Stimulated activated naive CD4-positive, alpha-beta T cell (primary cell): ENCODE measurements at regions not wholly inside any gene's neighbourhood (a gene's known extent, or its start where the extent isn't known, plus 50 kb on each side); places are given as distances from the start of the nearest gene placed in this dataset.

Experiments used
- DNase-seq, 6 experiments: peaks; one replicate each; lab custom pipeline; 2025; lab: John Stamatoyannopoulos, UW

DNA sequence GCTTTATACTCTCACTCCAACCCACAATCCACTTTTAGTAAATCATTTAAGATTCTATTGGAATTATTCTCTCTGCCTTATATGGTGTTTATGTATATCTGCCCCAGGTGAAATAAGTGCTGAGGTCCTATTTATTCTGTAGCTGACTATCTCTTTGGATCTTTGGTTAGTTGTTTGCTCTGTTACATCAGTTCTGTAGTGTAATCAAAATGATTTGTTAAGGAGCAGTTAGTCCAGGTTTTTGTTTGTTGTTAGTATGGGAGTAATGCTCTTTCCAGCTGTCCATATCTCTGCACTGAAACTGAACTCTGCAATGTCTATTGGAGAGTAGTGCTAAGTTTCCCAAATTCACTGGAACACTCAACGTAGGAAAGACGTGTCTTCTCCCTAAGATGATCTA, 615.8 kb downstream of the SNAPC1 start:
- no peak for DNase-seq

DNA sequence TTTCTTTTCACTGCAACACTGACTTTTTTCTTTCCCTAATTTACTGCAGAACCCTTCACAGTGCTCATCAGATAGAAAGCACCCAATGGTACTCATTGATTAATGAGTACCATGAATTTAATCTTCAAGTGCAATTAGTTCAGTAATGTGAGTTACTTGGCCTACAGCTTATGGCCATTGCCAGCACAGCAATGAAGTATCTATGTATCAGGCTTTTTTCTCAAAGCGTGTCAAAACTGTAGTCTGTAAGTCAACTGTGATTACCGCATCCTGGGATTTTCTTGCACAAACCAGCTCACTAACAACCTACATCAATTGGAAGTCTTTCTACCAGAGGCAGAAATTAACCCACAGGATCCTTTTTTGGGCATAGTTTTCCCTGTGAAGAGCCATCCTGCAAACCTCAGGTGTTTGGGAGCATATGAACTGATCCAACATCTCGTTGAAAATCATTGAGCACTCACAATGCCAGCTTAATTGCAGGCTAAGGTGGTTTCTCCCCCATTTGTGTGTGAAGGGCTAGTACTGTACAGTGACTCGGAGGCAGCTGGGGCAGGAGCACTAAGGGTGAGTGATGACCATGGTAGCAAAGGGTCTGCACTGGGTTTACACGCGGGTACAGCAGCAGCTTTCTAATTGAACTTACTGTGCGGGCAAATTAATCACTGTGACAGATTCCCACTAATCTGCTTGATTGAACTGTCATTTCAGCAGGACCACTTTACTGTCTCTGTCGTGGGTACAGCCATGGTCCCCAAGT, 619.3 kb downstream of the SNAPC1 start:
- no peak for DNase-seq

DNA sequence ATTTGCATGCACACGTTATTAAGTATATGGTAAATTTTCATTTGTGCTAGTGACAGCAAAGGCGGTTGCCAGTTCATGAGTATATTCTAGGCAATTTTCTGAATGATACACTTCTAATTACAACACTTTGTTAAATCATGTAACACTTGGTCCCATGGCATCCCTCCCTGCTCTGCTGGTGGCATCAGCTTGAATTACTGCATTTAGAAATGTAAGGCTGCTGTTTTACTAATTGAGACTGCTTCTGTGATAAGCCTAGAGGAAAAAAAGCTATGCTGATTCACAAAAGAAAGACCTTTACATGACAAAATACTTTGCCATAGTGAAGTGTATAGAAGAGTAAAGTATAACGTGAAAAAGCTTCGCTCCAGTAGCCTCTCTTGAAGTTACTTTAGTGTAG, 636.1 kb downstream of the KCNH5 start:
- DNase-seq: no peak

DNA sequence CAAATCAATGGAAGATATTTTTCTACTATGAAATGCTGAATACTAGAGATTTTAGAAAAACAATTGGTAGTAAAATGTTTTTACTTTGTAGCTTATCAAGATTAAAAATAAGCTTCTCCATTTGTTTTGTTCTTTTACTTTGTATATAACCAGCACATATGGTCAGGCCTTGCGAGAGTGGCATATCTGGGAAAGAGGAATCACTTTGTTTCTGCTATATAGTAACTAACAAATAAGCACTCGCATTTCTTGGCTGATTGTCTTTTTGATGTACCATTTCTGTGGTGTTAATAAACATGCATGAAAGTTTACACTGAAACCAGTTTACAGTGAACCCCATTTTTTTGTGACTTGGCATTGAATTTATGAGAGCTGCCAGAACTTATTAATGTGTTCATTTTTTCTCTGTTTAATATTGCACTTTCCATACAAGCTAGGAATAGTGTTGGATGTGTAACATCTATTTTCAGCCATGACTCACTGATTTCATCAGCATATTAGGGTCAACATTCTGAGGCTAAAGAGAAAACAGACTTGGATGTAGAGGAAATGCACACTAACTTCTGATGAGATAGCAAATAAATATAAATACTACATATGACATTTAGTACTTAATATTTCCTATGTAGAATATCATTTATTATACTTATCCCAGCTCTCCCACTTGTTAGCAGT, 635.5 kb downstream of the KCNH5 start:
- no peak for DNase-seq

DNA sequence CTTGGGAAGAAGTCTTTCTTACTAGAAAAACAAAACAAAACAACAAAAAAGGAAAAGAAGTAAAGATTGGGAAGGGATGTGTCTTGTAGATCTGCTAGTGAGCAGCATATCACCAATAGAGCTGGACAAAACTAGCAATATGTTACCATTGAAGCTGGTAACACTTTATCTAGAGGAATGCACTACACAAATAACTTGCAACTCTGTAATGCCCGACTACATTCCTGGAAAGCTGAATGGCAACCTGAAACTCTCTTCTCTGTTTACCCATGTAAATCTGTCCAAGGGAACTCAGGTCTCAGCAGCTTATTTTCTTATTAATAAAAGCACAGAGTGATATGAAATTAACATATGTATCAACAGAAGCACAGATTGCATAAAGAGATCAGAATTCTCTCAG, 624.4 kb downstream of the KCNH5 start:
- no peak for DNase-seq

DNA sequence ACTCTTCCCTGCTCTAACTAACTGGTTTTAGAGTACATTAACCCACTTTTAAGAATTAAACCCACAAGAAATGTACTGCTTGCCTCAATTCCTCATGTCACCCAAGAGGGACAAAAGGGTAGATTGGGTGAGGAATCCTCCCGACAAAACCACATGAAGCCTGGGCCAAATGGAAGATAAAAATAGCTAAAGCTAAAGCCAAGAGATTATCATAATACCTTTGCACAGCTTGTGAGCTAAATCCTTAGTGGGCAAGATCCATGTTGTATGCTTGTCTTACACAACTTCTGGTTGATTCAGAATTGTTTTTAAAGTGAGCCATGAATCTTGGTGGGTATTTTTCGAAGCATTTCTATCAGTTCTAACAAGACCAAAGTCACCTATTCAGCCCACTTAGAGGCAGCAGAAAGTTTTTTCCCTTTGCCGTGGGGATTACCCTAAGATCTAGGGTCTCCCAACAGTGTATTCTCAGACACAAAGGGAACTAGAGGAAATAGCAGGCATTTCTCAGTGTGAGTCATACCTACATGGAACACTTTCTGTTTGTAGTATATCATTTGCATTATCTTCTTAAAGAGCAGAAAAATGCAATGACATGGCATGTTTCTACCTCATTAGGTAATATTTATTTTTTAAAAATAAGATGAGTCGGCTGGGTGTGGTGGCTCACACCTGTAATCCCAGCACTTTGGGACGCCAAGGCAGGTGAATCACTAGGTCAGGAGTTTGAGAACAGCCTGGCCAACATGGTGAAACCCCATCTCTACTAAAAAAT, 616.6 kb downstream of the KCNH5 start:
- DNase-seq: no peak

DNA sequence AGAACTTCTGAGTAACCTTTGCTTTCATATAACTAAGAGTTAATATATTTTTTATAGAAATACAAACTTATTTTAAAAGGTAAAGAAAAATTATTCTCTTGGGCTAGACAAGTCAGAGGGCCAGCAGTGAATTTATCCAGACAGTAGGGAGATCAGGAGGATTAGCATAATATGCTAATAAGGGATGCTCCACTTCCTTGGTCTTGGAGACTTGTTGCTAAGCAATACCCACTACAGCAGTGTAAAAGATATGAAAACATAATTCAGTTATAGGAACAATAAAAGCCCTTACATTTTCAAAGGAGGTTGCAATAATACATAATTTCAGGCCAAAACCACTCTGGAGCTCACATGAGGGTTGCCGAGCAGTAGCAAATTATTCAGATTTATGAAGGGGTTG, 615.6 kb downstream of the KCNH5 start:
- no peak for DNase-seq

DNA sequence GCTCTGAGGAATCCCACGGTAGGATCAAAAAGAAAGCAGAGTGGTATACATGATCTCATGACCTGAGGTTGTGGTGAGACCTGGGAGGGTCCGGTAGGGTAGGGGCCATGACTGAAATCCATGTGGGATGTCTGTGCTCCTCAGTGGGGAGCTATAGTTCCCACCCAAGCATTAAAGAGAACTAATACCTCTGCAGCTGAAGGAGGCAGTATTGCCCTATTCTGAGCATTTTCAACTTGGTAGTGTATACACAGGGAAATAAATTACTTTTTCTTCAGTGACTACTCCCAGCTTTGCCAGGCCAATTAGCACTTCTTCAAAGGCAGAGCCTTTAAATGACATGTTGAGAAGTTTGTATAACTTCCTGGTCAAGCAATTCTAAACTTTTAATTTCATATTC, 613.8 kb downstream of the KCNH5 start:
- DNase-seq: no peak

DNA sequence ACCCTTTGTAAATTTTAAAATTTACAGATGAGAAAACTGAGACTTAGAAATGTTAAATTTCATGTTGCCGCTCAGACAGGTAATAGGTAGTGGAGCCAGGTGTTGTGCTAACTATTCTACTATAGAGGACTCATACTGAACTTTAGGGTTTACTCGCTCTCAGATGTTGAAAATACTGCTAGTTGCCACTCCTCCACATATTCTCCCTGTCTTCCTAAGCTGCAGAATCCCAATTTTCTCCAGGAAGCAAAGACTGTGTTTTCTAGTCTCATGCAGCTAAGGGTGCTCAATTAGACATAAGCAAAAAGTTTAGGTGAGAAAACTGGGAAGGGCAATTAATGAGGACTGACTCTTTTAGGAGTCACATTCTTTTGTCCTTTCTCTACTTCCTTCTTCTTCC, 612.3 kb downstream of the KCNH5 start:
- no peak for DNase-seq

DNA sequence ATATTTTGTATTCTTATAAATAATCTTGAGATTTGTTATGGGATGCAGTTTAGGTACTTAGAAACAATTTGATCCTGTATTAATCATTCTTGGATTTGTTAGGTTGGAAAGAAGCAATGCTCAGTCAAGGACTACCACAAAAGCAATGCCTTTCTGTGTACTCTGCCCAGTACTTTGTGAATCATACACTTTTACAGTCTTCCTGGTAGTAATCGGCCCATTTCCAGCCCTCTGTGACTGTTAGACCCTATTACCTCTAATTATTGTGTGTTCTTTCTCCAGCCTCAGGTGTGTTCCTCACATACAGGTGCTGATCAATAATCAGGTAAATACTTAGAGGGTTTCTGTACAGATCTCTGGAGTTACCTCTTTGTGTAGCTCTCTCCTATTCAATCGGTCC, 609.0 kb downstream of the KCNH5 start:
- no peak for DNase-seq

DNA sequence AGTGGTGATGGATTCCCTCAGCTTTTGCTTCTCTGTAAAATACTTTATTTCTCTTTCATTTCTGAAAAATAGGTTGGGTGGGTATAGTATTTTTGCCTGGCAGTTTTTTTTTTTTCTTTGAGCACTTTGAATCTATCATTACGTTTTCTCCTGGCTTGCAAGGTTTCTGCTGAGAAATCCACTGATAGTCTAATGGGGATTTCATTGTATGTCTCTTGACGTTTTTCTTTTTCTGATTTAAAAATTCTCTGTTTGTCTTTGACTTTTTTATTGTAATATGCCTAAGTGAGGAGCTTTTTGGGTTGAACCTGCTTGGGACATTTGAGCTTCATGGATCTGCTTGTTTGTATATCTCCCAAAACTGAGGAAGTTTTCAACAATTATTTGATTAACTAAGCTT, 606.0 kb downstream of the KCNH5 start:
- no peak for DNase-seq

DNA sequence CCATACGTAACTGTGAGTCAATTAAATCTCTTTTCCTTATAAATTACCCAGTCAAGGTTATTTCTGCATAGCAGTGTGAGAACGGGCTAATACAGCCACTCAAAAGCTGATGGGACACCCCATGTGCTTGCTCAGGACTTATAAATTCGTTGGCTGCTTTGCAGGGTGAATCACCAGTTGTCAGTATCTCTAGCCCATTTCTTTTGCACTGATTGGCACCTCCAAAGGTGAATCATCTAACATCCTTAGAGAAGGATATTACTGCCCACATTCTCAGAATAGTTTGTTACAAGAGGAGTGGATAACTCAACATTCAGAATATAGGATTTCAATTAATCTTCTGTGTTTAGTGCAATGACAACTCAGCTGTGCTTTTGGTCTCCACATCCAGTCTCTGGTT, 601.5 kb downstream of the KCNH5 start:
- no peak for DNase-seq

DNA sequence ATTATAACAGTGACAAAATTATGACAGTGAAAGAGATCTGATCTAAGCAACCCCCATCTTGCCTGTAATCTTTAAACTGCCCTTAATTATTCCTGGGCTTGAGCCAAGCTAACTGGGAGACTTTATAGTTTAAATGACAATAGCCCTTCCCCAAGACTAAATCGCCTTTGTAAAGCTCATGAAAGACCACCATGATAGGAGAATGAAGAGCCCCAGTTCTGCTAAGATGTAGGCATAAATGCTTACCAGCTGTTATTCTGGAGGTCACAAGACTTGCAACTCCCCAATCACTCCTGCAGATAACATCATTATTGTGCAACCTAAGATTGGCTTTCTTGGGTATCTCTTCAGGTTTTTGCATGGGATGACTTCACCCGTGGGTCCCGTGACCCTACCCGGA, 599.7 kb downstream of the KCNH5 start:
- DNase-seq: no peak

DNA sequence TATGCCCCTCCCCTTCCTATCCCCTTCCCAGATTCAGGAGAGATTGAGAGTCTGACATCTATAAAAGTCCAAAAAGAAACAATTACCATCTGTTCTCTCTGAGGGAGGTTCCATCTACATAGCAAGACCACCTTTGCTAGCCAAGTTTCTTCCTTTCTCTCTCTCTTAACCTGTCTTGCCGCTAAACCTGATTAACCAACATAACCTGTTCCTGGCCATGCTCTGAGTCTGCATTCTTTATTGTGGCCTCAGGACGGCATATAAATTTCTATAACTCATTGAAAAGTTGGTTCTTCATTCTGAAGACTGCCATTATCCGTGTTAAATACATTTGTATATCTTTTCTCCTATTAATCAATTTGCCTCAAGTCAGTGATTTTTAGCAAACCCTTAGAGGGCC, 594.0 kb downstream of the KCNH5 start:
- no peak for DNase-seq

DNA sequence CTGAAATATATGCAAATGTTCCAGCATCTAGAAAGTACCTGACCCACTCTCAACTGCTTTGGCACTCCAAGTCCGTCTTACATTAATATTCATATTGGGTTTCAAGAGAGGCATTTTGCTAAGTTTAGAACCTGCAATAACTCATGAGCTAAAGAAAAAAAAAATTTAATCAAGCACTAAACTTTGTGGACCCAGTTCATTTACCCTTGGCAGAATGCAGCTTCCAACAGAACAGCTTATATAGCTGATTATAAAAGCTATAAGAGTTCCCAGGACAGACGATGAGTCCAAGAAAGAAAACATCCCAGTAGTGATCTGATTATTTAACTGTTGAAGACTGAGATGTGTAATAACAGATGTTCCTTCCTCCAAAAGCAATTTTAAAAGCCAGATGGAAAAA, 592.0 kb downstream of the KCNH5 start:
- no peak for DNase-seq

DNA sequence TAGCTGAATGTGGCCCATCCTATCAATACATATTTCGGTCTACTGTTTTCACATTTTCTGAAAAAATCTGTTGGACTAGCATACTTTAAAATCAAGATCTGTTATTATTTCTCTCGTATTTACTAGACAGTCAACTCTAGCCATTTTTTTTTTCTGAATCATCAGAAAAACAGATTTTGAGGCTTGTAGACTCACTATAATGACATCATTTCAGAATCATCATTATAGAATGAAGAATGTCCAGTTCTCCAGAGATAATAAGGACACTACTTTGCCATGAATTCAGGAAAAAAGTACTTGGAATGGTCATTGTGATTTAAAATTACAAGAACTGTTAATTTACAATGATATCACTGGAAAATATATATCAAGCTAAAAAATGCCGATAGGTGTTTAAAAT, 589.8 kb downstream of the KCNH5 start:
- DNase-seq: no peak

DNA sequence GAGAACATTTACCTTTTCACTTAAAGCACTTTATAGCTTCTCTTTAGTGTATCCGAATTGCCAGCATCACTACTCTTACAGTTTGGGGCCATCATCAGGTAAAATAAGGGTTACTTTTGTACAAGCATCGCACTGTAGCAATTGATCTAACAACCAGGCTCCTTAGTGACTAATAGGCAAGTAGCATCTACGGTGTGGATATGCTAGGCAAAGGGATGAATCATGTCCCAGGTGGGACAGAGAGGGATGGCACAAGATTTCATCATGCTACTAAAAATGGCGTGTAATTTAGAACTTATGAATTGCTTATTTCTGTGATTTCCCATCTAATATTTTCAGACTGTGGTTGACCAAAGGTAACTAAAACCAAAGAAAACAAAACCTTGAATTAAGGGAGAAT, 582.3 kb downstream of the KCNH5 start:
- DNase-seq: no peak

DNA sequence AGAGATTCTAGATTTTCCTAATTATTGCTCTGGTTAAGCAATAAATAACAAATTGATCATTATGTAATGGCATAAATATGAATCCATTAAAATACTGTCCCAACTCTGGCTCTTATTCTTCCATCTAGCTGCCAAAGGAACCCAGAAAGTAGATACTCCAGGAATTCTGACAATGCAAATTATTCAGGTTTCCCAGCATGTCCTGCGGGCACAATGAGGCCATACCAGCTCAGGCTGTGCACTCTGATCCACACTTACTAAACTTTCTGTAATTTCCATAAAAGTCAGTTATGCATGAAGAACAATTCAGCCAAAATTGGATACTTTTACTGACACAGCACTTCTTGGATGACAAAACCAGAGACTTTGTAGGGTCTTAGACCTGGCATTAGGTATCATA, 576.3 kb downstream of the KCNH5 start:
- no peak for DNase-seq

DNA sequence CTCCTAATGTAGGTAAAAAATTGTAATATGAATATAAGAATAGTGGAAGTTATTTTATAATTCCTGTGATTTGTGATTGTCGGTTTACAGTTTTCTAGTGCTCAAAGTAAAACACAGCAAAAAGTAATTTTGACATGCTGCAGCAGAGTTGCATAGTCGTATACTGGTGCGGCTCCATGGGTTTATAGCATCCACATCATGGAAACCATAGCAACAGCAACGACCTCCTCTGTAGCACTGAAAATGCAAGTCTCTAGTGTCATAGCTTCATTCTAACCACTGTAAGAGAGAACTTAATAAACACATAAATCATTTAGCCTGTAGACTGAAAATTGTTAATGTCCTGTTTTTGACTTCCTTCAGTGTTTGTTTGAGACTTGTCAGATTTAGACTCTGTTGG, 574.3 kb downstream of the KCNH5 start:
- no peak for DNase-seq

DNA sequence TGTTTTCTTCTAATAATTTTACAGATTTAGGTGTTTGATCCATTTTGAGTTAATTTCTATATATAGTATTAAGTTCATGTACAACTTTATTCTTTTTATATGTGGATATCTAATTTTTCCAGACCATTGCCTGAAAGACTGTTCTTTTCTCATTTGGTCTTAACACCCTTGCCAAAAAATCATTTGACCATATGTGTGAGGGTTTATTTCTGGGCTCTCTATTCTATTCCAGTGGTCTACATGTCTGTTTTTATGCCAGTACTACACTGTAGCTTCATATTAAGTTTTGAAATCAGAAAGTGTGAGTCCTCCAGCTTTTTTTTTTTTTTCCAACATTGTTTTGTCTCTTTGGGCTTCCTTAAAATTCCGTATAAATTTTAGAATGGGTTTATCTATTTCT, 554.1 kb downstream of the KCNH5 start:
- no peak for DNase-seq

DNA sequence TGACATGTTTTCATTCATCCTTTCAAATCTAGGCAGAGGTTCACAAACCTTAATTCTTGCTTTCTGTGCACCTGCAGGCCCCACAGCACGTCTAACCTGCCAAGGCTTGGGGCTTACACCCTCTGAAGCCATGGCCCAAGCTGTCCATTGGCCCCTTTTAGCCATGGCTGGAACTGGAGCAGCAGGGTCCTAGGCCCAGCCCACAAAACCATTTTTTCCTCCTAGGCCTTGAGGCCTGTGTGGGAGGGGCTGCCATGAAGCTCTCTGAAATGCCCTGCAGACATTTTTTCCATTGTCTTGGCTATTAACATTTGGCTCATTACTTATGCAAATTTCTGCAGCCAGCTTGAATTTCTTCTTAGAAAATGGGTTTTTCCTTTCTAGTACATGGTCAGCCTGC, 547.5 kb downstream of the KCNH5 start:
- no peak for DNase-seq

DNA sequence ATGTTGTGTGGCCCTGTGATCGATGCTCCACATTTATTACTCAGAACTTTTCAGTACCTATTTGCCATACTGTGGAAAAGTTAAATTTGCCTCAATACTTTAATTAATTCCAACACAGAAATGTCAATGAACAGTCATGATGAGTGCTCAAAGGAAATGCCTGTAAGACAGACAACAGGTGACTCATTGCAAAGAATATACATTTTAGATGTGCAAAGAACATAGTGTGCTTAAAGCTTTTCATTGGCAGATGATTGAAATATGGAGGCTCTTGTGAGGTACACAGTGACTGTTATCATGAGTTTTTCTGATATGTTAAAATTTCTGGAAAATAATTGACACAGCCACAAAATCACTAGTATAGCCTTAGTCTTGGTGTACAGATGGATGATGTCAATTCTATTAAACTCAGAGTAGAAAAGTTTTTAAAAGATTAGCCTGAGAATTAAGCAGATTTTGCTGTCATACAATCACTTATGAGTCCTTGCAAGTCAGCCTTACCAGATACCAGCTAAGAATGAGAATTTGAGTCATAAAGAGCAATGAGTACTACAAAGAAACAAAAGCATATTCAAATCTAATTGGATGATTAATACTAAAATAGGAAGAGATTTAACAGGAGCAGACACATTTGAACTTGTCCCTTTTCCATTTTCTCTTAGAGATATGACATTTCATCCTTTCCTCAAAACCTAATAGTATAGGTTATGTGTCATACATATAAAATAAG, 544.1 kb downstream of the KCNH5 start:
- no peak for DNase-seq

DNA sequence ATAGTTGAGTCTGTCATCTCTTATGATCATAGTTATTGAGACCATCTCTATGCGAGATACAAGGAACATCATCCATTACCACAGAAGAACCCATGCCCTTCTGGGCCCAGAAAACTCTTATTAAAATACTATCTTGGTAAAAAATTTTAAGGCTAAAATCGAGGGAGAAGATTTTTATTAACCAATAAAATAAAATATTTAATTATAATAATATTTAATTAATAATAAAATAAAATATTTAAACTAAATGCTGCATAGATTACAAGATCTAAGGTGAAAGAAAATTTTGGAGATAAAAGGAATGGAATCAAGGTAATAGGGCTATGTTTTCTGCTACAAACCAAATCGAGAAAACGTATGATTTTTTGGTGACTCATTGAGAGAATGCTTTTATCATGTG, 540.2 kb downstream of the KCNH5 start:
- DNase-seq: no peak
